Neural progenitor cell (in vitro differentiated cells): ENCODE measurements at regions not wholly inside any gene's neighbourhood (a gene's known extent, or its start where the extent isn't known, plus 50 kb on each side); places are given as distances from the start of the nearest gene placed in this dataset.

Source experiments
- DNase-seq: peaks from one replicate; pipeline ENCODE4 v3.0.0-alpha.2; 2016; ENCODE audit warnings: low spot score
- H2AFZ ChIP-seq: fragments of 200-600 bp; sonication (generic); replicated peaks from 2 replicates; pipeline ENCODE4 v1.6.1; 2016; ENCODE audit warnings: antibody characterized with exemption
- H3F3A ChIP-seq: fragments of 200-600 bp; sonication (generic); 2 replicates; pipeline ENCODE4 v1.6.1; 2016; ENCODE audit warnings: antibody characterized with exemption, low read depth
- H3K27ac ChIP-seq: fragments of 200-600 bp; sonication (generic); 2 replicates; pipeline ENCODE4 v1.5.1; 2016; ENCODE audit warnings: mild to moderate bottlenecking
- H3K27me3 ChIP-seq: fragments of 200-600 bp; sonication (generic); 2 replicates; pipeline ENCODE4 v1.6.1; 2016; ENCODE audit warnings: mild to moderate bottlenecking, moderate library complexity
- H3K36me3 ChIP-seq: fragments of 200-600 bp; sonication (generic); 2 replicates; pipeline ENCODE4 v1.5.1; 2016
- H3K4me1 ChIP-seq: fragments of 200-600 bp; sonication (generic); 2 replicates; pipeline ENCODE4 v1.6.1; 2016; ENCODE audit warnings: mixed run types
- H3K4me2 ChIP-seq: fragments of 200-600 bp; sonication (generic); 2 replicates; pipeline ENCODE4 v1.6.1; 2016
- H3K4me3 ChIP-seq: fragments of 200-600 bp; sonication (generic); 2 replicates; pipeline ENCODE4 v1.5.1; 2016
- H3K79me2 ChIP-seq: fragments of 200-600 bp; sonication (generic); 2 replicates; pipeline ENCODE4 v1.6.1; 2016; ENCODE audit warnings: low read depth
- H3K9ac ChIP-seq: fragments of 200-600 bp; sonication (generic); 2 replicates; pipeline ENCODE4 v1.6.1; 2016
- H3K9me3 ChIP-seq: fragments of 200-600 bp; sonication (generic); 2 replicates; pipeline ENCODE4 v1.5.1; 2016; ENCODE audit warnings: low read depth
- H4K20me1 ChIP-seq: fragments of 200-600 bp; sonication (generic); 2 replicates; pipeline ENCODE4 v1.6.1; 2016; ENCODE audit warnings: low read depth
- H3K27ac Mint-ChIP-seq: 3 replicates; pipeline ENCODE4 v1.8.0; 2021; ENCODE audit warnings: mixed read lengths
- H3K27me3 Mint-ChIP-seq: 2 replicates; pipeline ENCODE4 v1.8.0; 2022; ENCODE audit warnings: low read depth, mild to moderate bottlenecking, inconsistent platforms, moderate library complexity, mixed read lengths; ENCODE audit not compliant: insufficient read depth
- H3K36me3 Mint-ChIP-seq: 3 replicates; pipeline ENCODE4 v1.8.0; 2021; ENCODE audit warnings: mixed read lengths
- H3K4me1 Mint-ChIP-seq: 3 replicates; pipeline ENCODE4 v1.8.0; 2021; ENCODE audit warnings: mixed read lengths
- H3K4me3 Mint-ChIP-seq: 3 replicates; pipeline ENCODE4 v1.8.0; 2021; ENCODE audit warnings: mild to moderate bottlenecking, moderate library complexity, mixed read lengths
- H3K9me3 Mint-ChIP-seq: 3 replicates; pipeline ENCODE4 v1.8.0; 2020; ENCODE audit warnings: mixed read lengths
- EZH2 ChIP-seq: fragments of 200-600 bp; sonication (generic); IDR thresholded peaks from 2 replicates; pipeline ENCODE4 v1.6.1; 2017; ENCODE audit warnings: antibody characterized with exemption, mild to moderate bottlenecking, moderate library complexity
- EZH2phosphoT487 ChIP-seq: fragments of 200-600 bp; sonication (generic); IDR thresholded peaks from 2 replicates; pipeline ENCODE4 v1.6.1; 2017; ENCODE audit warnings: antibody characterized with exemption
- TF ChIP-seq, protein P1 (sequence below): fragments of 200-600 bp; sonication (generic); IDR thresholded peaks from 2 replicates; pipeline ENCODE4 v1.5.1; 2017; ENCODE audit warnings: antibody characterized with exemption, mild to moderate bottlenecking

GRCh38 chr3:151990696-151991376, 117.4 kb downstream of the SUCNR1 start:
- Mint-ChIP-seq H3K36me3 (no peaks in the 10 kb centered on the region), H3K4me3 (no peak overlapping the region), H3K9me3 (no peaks in the 10 kb centered on the region), H3K4me1 (no peaks in the 10 kb centered on the region), H3K27ac (no peak overlapping the region), H3K27me3 (no peaks in the 10 kb centered on the region)
- Histone ChIP-seq H3K27me3 (no peaks in the 10 kb centered on the region), H3K4me1 (no peaks in the 10 kb centered on the region), H3K79me2 (no peaks in the 10 kb centered on the region), H4K20me1 (no peaks in the 10 kb centered on the region), H3K4me3 (no peak overlapping the region), H3K36me3 (no peaks in the 10 kb centered on the region), H3K9ac (no peak overlapping the region), H3K9me3 (no peaks in the 10 kb centered on the region), H3F3A (no peaks in the 10 kb centered on the region), H3K4me2 (no peak overlapping the region), H3K27ac (no peak overlapping the region), H2AFZ (no peak overlapping the region)
- no peak for TF ChIP-seq EZH2
- TF ChIP-seq EZH2phosphoT487, result no peak
- no peak for DNase-seq

DNA sequence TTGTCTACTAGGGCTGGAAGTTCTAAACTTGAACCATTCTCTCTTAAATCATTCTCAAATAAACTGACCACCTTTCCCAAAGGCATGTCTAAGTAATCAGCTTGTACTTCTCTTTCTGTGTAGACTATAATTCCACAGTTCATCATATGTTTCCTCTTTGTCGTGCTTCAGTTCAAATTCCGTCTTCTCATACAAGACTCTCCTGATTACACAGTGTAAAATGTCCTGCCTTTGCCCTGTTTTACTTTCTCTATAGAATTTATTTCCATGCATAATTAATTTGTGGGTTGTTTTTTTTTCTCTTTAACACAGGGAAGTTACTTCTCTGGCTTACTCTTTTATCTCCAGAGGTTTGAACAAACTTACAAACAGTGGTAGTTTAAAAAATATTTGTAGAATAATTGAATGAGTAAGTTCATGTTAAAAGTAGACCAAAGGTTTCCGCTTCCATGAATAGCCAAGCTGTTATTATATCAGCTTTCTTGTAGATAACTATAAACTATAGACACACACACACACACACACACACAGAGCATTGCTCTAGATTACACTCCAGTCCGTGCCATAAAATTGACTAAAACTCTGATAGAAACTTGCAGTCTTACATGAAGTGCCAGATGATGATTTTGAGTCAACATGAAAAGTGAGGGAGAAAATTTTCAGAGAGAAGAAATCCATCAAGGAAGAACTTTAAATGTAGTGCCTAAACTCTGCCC, 119.0 kb downstream of the SUCNR1 start:
- H2AFZ ChIP-seq, result no peak overlapping the region

DNA sequence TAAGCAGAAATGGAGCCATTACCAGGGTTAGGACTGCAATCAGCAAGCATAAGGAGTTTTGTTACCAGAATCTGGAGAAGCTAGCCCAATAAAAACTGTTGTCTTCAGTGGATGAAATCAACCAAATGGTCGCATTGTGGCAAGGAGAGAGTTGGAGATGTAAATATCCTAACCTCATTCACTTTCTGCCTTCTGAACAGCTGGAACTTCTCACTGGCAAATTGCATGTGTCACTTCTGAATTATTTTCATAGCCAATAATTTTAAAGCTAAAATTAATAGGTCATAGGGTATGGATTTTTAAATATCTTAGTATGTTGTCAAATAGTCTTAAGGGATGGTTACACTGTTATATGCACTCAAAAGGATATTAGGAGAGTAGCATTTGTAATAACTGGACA, 121.6 kb downstream of the SUCNR1 start:
- Mint-ChIP-seq H3K27me3 (no peaks in the 10 kb centered on the region), H3K36me3 (no peaks in the 10 kb centered on the region), H3K4me1 (no peaks in the 10 kb centered on the region), H3K4me3 (no peak overlapping the region), H3K27ac (no peak overlapping the region), H3K9me3 (no peaks in the 10 kb centered on the region)
- Histone ChIP-seq H3K27ac (no peak overlapping the region), H3K4me2 (no peak overlapping the region), H3K79me2 (no peaks in the 10 kb centered on the region), H3K9me3 (no peaks in the 10 kb centered on the region), H4K20me1 (no peaks in the 10 kb centered on the region), H3K4me3 (no peak overlapping the region), H3F3A (no peaks in the 10 kb centered on the region), H3K9ac (no peak overlapping the region), H3K27me3 (no peaks in the 10 kb centered on the region), H3K36me3 (no peaks in the 10 kb centered on the region), H3K4me1 (no peaks in the 10 kb centered on the region), H2AFZ (no peak overlapping the region)
- DNase-seq, result no peak
- TF ChIP-seq EZH2phosphoT487 (no peak), EZH2 (no peak)
- TF ChIP-seq, protein P1, sequence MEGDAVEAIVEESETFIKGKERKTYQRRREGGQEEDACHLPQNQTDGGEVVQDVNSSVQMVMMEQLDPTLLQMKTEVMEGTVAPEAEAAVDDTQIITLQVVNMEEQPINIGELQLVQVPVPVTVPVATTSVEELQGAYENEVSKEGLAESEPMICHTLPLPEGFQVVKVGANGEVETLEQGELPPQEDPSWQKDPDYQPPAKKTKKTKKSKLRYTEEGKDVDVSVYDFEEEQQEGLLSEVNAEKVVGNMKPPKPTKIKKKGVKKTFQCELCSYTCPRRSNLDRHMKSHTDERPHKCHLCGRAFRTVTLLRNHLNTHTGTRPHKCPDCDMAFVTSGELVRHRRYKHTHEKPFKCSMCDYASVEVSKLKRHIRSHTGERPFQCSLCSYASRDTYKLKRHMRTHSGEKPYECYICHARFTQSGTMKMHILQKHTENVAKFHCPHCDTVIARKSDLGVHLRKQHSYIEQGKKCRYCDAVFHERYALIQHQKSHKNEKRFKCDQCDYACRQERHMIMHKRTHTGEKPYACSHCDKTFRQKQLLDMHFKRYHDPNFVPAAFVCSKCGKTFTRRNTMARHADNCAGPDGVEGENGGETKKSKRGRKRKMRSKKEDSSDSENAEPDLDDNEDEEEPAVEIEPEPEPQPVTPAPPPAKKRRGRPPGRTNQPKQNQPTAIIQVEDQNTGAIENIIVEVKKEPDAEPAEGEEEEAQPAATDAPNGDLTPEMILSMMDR, result no peak

More for the DNA sequence above, 119.0 kb downstream of the SUCNR1 start:
- H3K4me1 ChIP-seq, result no peaks in the 10 kb centered on the region
- H3K27ac Mint-ChIP-seq, result no peak overlapping the region
- no peaks in the 10 kb centered on the region for H3K79me2 ChIP-seq
- H3F3A ChIP-seq, result no peaks in the 10 kb centered on the region
- no peaks in the 10 kb centered on the region for H3K4me1 Mint-ChIP-seq
- no peaks in the 10 kb centered on the region for H3K27me3 Mint-ChIP-seq
- H4K20me1 ChIP-seq, result no peaks in the 10 kb centered on the region
- H3K4me2 ChIP-seq, result no peak overlapping the region
- no peak overlapping the region for H3K9ac ChIP-seq
- H3K9me3 Mint-ChIP-seq, result no peaks in the 10 kb centered on the region
- TF ChIP-seq, protein P1, result no peak
- no peak for TF ChIP-seq EZH2phosphoT487
- no peak for TF ChIP-seq EZH2
- H3K36me3 ChIP-seq, result no peaks in the 10 kb centered on the region
- no peak overlapping the region for H3K27ac ChIP-seq
- no peak overlapping the region for H3K4me3 Mint-ChIP-seq
- H3K36me3 Mint-ChIP-seq, result no peaks in the 10 kb centered on the region
- no peaks in the 10 kb centered on the region for H3K9me3 ChIP-seq
- H3K4me3 ChIP-seq, result no peak overlapping the region
- no peaks in the 10 kb centered on the region for H3K27me3 ChIP-seq
- DNase-seq, result no peak

GRCh38 chr3:151998744-151999143, 125.3 kb downstream of the SUCNR1 start:
- Histone ChIP-seq H3F3A (no peaks in the 10 kb centered on the region), H2AFZ (no peak overlapping the region), H3K4me1 (no peaks in the 10 kb centered on the region), H3K36me3 (no peaks in the 10 kb centered on the region), H3K4me2 (no peak overlapping the region), H4K20me1 (no peaks in the 10 kb centered on the region), H3K79me2 (no peaks in the 10 kb centered on the region), H3K27ac (no peak overlapping the region), H3K4me3 (no peak overlapping the region), H3K9me3 (no peaks in the 10 kb centered on the region), H3K9ac (no peak overlapping the region), H3K27me3 (no peaks in the 10 kb centered on the region)
- Mint-ChIP-seq H3K36me3 (no peaks in the 10 kb centered on the region), H3K9me3 (no peaks in the 10 kb centered on the region), H3K4me3 (no peak overlapping the region), H3K4me1 (no peaks in the 10 kb centered on the region), H3K27ac (no peak overlapping the region), H3K27me3 (no peaks in the 10 kb centered on the region)
- no peak for DNase-seq
- TF ChIP-seq EZH2 (no peak), EZH2phosphoT487 (no peak)
- TF ChIP-seq, protein P1, result no peak
